NK-92 (cell line): ENCODE measurements at regions not wholly inside any gene's neighbourhood (a gene's known extent, or its start where the extent isn't known, plus 50 kb on each side); places are given as distances from the start of the nearest gene placed in this dataset.

ENCODE experiments used
- DNase-seq: peaks from one replicate; lab custom pipeline; 2025; ENCODE audit not compliant: unreplicated experiment; lab: John Stamatoyannopoulos, UW

GRCh38 chr10:43981232-43981631 lies 332.6 kb upstream of the ZNF32 start:
- DNase-seq, result no peak

DNA sequence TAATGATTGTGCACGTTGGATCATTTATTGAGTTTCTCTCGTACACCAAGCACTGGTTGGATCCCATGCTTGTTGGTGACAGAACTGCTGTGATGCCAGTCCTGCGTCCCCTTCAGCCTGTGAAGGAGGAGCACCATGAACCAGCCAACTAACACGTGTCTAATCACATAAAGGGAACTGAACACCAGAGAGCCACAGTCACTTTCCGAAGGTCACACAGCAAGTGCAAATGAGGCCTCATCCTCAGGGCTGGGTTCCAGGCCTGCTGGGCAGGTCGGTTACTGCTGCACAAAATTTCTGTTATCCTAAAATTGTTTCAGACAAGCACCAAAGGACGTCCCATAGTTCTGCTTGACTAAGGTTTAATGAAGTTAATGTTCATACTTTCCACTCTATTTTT lies 332.0 kb upstream of the ZNF32 start:
- no peak for DNase-seq

- no peak for DNase-seq
These were observed 331.6 kb upstream of the ZNF32 start for GRCh38 chr10:43980313-43980712.

- DNase-seq, result no peak
These were observed 330.9 kb upstream of the ZNF32 start for GRCh38 chr10:43979551-43979950.

- DNase-seq, result no peak
These were observed 330.3 kb upstream of the ZNF32 start for GRCh38 chr10:43978936-43979335.

- DNase-seq, result no peak
These were observed 329.4 kb upstream of the ZNF32 start for GRCh38 chr10:43978091-43978490.

GRCh38 chr10:43976292-43976691 lies 327.6 kb upstream of the ZNF32 start:
- no peak for DNase-seq

DNA sequence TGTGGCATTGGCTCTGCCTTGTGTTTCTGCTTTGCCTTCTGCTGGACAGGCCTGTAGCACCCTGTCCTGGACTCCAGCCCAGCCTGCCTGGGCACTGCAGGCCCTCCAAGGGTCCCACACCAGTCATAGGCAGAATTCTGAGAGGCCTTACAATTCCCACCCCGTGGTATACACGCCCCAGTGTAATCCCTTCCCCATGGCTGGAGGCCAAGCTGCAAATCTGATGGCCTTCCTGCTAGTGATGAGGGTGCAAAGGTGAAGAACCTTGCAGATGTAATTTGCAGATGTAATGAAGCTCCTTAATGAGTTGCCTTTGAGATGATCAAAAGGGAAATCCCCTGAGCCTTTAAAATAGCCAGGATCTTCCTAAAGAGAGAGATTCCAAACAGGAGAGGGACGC lies 325.1 kb upstream of the ZNF32 start:
- DNase-seq, result no peak

DNA sequence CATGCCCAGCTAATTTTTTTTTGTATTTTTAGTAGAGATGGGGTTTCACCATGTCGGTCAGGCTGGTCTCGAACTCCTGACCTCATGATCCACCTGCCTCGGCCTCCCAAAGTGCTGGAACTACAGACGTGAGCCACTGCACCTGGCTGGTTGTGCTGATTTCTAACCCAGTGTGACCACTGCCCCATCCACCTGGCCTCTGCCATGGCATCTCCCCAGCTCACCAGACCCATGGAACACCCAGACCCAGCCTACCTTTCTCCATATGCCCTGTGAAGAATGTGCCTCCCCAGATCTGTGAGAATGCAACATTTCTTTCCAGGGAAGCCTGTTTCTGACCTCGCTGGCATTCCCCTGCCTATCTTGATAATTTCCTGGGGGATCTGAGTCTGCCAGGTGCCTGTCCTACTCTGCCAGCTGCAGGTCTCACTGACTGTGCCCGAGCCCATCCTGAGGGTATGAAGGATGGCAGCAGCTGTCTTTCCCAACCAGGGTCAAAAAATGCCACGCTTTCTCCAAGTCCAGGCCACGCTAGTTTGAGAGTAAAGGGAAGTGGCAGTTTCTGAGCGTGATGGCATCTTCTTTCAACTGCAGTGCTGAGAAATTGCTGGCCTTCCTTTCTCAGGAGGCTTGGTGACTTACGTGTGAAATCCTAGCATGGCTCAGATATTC lies 324.4 kb upstream of the ZNF32 start:
- DNase-seq, result no peak

DNA sequence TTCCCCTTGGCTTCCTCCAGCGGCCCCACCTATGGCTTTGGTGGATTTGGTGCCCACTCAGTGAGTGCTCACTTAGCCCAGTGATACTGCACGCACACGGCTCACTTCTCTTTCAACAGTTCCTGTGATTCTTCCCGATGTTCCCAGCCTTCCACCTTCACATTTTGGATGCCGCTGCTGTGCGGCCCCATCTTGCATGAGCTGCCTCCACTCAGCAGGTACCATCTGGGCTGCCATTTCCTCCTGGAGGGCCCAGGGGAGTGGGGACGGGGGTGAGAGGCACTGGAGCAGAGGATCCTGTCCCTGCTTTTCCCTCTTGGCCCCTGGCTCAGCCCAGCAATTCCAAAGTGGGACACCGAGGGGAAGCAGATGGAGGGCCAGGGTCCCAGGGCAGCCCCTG lies 323.3 kb upstream of the ZNF32 start:
- DNase-seq, result no peak

DNA sequence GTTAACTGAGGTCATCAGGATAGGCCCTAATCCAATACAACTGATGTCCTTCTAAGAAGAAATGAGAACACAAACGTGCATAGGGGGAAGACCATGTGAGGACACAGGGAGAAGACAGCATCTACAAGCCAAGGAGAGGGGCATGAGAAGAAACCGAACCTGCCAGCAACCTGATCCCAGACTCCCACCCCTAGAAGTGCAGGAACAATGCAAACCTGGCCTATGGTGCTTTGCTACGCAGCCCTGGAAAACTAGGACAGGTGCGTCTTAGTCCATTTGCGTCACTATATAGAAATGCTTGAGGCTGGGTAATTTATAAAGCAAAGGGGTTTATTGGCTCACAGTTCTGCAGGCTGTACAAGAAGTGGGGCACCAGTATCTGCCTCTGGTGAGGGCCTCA lies 322.6 kb upstream of the ZNF32 start:
- no peak for DNase-seq

- DNase-seq, result no peak
These were observed 322.0 kb upstream of the ZNF32 start for GRCh38 chr10:43970717-43971116.

- DNase-seq, result no peak
These were observed 321.5 kb upstream of the ZNF32 start for GRCh38 chr10:43970018-43970698.

GRCh38 chr10:43969506-43969905 lies 320.8 kb upstream of the ZNF32 start:
- no peak for DNase-seq

DNA sequence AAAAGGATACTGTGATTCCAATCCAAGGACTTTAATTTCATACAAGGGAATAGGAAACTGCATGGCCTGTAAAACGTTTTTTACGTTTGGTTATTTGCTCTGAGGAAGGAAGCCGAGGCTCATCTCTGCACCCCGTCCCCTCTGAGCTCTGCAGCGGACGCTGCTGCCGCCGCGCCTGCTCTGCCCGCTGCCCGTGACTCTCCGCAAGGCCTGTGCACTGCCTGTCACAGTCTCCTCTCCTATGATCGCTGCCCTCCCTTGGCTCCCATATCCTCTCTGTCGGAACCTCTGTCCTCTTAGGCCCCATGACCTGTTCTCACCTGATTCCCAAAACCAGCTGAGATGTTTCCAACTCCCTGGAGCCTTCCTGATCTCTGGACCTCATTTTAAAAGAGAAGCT lies 320.3 kb upstream of the ZNF32 start:
- no peak for DNase-seq

DNA sequence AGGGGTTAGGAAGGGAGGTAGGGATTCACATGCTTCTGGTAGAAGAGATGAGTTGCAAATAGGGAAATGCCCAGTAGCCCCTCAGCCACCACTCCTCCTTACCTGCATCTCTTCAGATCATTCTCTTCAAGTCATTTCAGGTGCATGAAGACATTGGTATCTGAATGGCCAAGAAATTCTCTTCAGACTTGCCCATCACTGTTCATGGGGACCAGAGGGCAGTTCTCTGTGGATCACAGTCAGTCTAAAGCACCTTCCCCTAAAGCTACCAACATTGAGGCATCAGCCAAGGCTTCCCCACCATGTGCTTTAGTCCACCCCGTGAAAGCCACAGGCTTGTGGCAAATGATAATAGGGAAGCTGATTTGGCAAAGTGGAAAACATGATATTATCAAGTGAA lies 319.4 kb upstream of the ZNF32 start:
- DNase-seq, result no peak

DNA sequence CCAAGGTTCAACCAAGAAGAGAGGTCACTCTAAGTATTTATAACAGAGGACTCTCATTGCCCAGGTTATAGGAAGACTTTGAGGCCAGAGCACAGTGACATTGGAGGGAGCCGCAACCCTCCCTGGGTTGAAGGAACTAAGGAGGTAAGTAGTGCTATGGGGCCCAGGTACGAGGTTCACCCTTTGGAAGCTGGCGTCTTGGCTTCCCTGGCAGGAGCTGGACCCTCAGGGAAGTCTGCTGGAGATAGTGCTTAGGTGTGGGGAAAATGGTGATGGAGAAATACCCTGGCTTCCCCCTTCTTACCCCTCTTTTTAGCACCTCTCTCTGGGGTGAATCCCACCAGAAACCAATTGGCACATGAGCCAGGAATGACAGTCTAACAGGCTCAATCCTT lies 317.9 kb upstream of the ZNF32 start:
- DNase-seq, result no peak

- no peak for DNase-seq
These were observed 317.4 kb upstream of the ZNF32 start for GRCh38 chr10:43965918-43966570.

DNA sequence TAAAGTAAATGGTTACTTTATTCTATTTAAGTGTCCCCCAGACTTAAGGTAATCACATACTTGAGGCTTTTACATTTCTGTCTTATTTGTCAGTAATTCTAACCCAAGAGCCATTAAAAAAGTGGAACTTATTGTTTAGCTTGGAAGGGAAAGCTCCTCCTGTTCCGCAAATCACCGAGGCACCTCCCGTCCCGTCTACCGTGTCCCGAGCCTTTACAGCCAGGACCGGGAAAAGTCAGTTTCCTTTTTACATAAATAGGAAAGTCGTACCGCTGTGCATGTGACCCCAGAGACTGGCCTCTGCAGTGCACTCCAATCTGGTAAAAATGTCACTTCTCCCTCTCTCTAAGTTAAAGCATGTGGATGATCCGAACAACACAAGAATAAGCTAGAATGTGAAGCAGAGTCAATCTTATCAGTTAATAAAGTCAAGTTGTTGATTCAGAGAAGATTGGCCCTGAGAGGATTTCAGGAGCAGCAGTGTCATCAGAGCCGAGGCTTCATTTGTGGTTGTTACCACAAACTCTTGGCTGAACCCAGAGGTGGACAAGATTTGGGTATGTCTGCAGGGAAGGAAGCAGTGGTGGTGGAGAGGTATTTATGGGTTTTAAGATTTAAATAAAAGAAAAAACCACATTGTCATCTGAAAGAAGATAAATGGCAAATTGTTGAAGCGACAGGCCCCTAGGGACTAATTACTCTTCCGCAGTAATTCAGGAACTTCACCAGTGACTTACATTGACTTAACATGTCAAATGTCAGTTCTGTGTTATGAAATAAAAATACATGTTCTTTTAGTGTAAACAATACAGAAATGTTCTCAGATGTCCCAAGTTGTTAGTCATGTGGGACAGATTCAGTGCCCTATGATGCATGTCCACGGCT lies 316.6 kb upstream of the ZNF32 start:
- no peak for DNase-seq

DNA sequence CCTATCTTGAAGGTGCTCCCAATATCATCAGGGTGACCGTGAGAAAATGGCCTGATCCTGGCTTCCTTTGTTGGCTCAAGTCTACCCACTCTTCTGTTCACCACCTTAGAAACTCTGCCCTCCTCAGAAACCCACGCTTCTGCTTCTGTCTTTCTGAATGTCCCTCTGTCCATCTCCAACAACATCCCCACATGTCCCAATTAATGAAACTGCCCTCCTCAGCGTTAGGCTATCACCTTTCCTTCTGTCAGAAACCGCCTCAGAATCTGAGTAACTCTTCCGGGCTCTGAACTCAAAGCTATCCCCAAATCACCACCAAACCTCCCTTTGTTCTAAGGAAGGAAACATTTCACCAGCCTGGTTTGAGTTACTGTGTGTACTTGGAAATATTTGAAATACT lies 315.8 kb upstream of the ZNF32 start:
- DNase-seq, result no peak

GRCh38 chr10:43963793-43964425 lies 315.2 kb upstream of the ZNF32 start:
- no peak for DNase-seq
